B cell (primary cell): ENCODE measurements at regions not wholly inside any gene's neighbourhood (a gene's known extent, or its start where the extent isn't known, plus 50 kb on each side); places are given as distances from the start of the nearest gene placed in this dataset.

Source experiments
- ATAC-seq: fragments of 200-7000 bp; cut with Tn5 transposase; one replicate; pipeline ENCODE4 v1.10.0; 2021; ENCODE audit warnings: low read depth, mild to moderate bottlenecking, moderate number of reproducible peaks, moderate library complexity
- CTCF ChIA-PET: fragments of 350-600 bp; sonication (Branson Sonifier 250); formaldehyde crosslinking; loops from one replicate; lab custom pipeline; 2021; ENCODE audit warnings: antibody characterized with exemption, inconsistent platforms; lab: Charles Lee
- POLR2A ChIA-PET: fragments of 350-600 bp; sonication (Branson Sonifier 250); formaldehyde crosslinking; loops from one replicate; lab custom pipeline; 2021; ENCODE audit warnings: antibody characterized with exemption; lab: Charles Lee
- DNase-seq: peaks from one replicate; pipeline ENCODE4 v3.0.0; 2013
- H2AFZ ChIP-seq: 2 replicates; pipeline ENCODE4 v1.6.1; 2012; ENCODE audit warnings: mild to moderate bottlenecking, low read depth, low read length; ENCODE audit not compliant: insufficient read depth, poor library complexity, severe bottlenecking
- H3K27ac ChIP-seq, 2 donors: 1 replicate in 1 of 2; 2 replicates in 1 of 2; pipeline ENCODE4 v1.5.1; 2012 to 2013; ENCODE audit warnings: low read length in 2 of 2, mild to moderate bottlenecking in 2 of 2, moderate library complexity in 1 of 2
- H3K27me3 ChIP-seq, 4 experiments: fragments of 200-600 bp in 1 of 4; sonication (generic) in 1 of 4; replicated peaks in 1 of 4; 1 replicate in 2 of 4; 2 replicates in 2 of 4; pipeline versions ENCODE4 v1.6.1 to v1.7.0; 2013 to 2016; ENCODE audit warnings: low read length in 3 of 4, mild to moderate bottlenecking in 2 of 4, mixed read lengths in 1 of 4, moderate library complexity in 1 of 4; ENCODE audit not compliant: insufficient read depth in 4 of 4, control insufficient read depth in 3 of 4; ENCODE audit errors: control extremely low read depth in 1 of 4
- H3K36me3 ChIP-seq, 2 experiments: replicated peaks in 1 of 2; 1 replicate in 1 of 2; 2 replicates in 1 of 2; pipeline versions ENCODE4 v1.6.1 to v1.7.1; 2013; ENCODE audit warnings: low read length in 1 of 2; ENCODE audit not compliant: insufficient read depth in 2 of 2, control insufficient read depth in 1 of 2; ENCODE audit errors: control extremely low read depth in 1 of 2, extremely low read depth in 1 of 2
- H3K4me1 ChIP-seq, 2 donors: fragments of 200-600 bp in 1 of 2; sonication (generic) in 1 of 2; 1 replicate in 1 of 2; 2 replicates in 1 of 2; pipeline versions ENCODE4 v1.5.1 to v1.6.1; 2013 to 2017; ENCODE audit warnings: low read length in 2 of 2; ENCODE audit not compliant: control insufficient read depth in 2 of 2, insufficient read depth in 2 of 2
- H3K4me2 ChIP-seq: replicated peaks from 2 replicates; pipeline ENCODE3; 2012; ENCODE audit warnings: mild to moderate bottlenecking, low read depth, low read length; ENCODE audit not compliant: poor library complexity, severe bottlenecking
- H3K4me3 ChIP-seq, 5 experiments: fragments of 200-600 bp in 1 of 5; sonication (generic) in 1 of 5; 1 replicate in 3 of 5; 2 replicates in 2 of 5; pipeline versions ENCODE4 v1.5.1 to v1.7.0; 2011 to 2016; ENCODE audit warnings: low read length in 4 of 5, mild to moderate bottlenecking in 4 of 5, low read depth in 2 of 5, control low read depth in 1 of 5, moderate library complexity in 1 of 5; ENCODE audit not compliant: insufficient read depth in 1 of 5; ENCODE audit errors: control extremely low read depth in 1 of 5, extremely low read depth in 1 of 5
- H3K79me2 ChIP-seq: fragments of 200-600 bp; sonication (generic); one replicate; pipeline ENCODE4 v1.6.0; 2016; ENCODE audit warnings: low read length; ENCODE audit not compliant: control insufficient read depth, insufficient read depth
- H3K9ac ChIP-seq: fragments of 200-600 bp; sonication (generic); 2 replicates; pipeline ENCODE4 v1.6.1; 2017; ENCODE audit warnings: mild to moderate bottlenecking, low read length, moderate library complexity
- H3K9me3 ChIP-seq, 3 donors: one replicate each; pipeline versions ENCODE4 v1.6.1 to v1.7.1; 2013; ENCODE audit warnings: low read length in 2 of 3; ENCODE audit not compliant: control insufficient read depth in 2 of 3, insufficient read depth in 1 of 3; ENCODE audit errors: control extremely low read depth in 1 of 3
- H4K20me1 ChIP-seq: 2 replicates; pipeline ENCODE4 v1.6.0; 2012; ENCODE audit warnings: mild to moderate bottlenecking, low read length; ENCODE audit not compliant: insufficient read depth, control insufficient read depth, poor library complexity, severe bottlenecking
- H3K27ac Mint-ChIP-seq: one replicate; pipeline ENCODE4 v1.8.0; 2021; ENCODE audit warnings: mixed read lengths
- H3K27me3 Mint-ChIP-seq: one replicate; pipeline ENCODE4 v1.8.0; 2021; ENCODE audit warnings: mixed read lengths
- H3K4me1 Mint-ChIP-seq: one replicate; pipeline ENCODE4 v1.8.0; 2021; ENCODE audit warnings: mixed read lengths
- H3K4me3 Mint-ChIP-seq: one replicate; pipeline ENCODE4 v1.8.0; 2021; ENCODE audit warnings: mixed read lengths
- H3K9me3 Mint-ChIP-seq: one replicate; pipeline ENCODE4 v1.8.0; 2022; ENCODE audit warnings: mixed read lengths; ENCODE audit not compliant: insufficient read depth
- EZH2 ChIP-seq: IDR thresholded peaks from 2 replicates; pipeline ENCODE4 v1.6.1; 2012; ENCODE audit warnings: borderline replicate concordance, low read depth, mild to moderate bottlenecking, moderate library complexity, low read length; ENCODE audit not compliant: insufficient read depth, poor library complexity, severe bottlenecking
- WGBS: methylation state at CpG from one replicate; pipeline ENCODE4 v1.1.5; 2013; ENCODE audit warnings: missing lambda C conversion rate; ENCODE audit not compliant: insufficient coverage; 5-methylcytosine and 5-hydroxymethylcytosine counted together
- intact Hi-C: fragments of 100-400 bp; cut with micrococcal nuclease; formaldehyde crosslinking; loops from one replicate; pipeline ENCODE4 v1.10.0; 2022
- TF ChIP-seq, protein P1 (sequence below): fragments of 200-600 bp; IDR thresholded peaks from one replicate; pipeline ENCODE4 v1.8.0; 2022; ENCODE audit warnings: antibody characterized with exemption, mild to moderate bottlenecking

DNA sequence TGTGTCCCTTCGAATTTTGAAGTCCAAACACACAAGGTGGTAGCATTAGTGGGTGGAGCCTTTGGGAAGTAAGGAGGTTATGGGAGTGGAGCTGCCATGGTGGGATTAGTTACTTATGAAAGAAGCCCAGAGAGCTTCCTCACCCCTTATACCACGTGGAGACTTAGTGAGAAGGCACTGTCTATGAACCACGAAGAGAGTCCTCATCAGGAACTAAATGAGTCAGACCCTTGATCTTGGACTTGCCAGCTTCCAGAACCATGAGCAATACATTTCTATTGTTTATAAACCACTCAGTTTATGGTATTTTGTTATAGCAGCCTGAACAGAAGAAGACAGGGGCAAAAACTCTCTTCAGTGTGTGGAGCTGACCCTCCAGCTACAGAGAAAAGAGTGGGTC, 259.3 kb upstream of the AJAP1 start:
- Mint-ChIP-seq H3K27me3 (no peaks in the 10 kb centered on the region), H3K4me3 (no peak overlapping the region), H3K27ac (no peak overlapping the region), H3K9me3 (peaks cover 4% of the 10 kb centered on the region), H3K4me1 (no peaks in the 10 kb centered on the region)
- no peaks in the 10 kb centered on the region for H3K79me2 ChIP-seq
- H3K9ac ChIP-seq, result no peak overlapping the region
- H2AFZ ChIP-seq, result no peak overlapping the region
- no peak overlapping the region for H3K4me2 ChIP-seq
- no peak overlapping the region for H3K4me3 ChIP-seq
- no peak overlapping the region for H3K27ac ChIP-seq
- TF ChIP-seq EZH2, result no peak
- TF ChIP-seq, protein P1, sequence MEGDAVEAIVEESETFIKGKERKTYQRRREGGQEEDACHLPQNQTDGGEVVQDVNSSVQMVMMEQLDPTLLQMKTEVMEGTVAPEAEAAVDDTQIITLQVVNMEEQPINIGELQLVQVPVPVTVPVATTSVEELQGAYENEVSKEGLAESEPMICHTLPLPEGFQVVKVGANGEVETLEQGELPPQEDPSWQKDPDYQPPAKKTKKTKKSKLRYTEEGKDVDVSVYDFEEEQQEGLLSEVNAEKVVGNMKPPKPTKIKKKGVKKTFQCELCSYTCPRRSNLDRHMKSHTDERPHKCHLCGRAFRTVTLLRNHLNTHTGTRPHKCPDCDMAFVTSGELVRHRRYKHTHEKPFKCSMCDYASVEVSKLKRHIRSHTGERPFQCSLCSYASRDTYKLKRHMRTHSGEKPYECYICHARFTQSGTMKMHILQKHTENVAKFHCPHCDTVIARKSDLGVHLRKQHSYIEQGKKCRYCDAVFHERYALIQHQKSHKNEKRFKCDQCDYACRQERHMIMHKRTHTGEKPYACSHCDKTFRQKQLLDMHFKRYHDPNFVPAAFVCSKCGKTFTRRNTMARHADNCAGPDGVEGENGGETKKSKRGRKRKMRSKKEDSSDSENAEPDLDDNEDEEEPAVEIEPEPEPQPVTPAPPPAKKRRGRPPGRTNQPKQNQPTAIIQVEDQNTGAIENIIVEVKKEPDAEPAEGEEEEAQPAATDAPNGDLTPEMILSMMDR, result no peak
- H3K36me3 ChIP-seq, result no peaks in the 10 kb centered on the region
- ChIA-PET POLR2A (no interaction called here), CTCF (no interaction called here)
- DNase-seq (no peak), ATAC-seq (no peak)
- WGBS, result no CpG with 5 or more reads among the region's 3 CpGs
- H4K20me1 ChIP-seq, result no peaks in the 10 kb centered on the region
- intact Hi-C loops, result no loop called here
- H3K27me3 ChIP-seq, result no peaks in the 10 kb centered on the region
- H3K4me1 ChIP-seq, result no peaks in the 10 kb centered on the region
- H3K9me3 ChIP-seq, result peaks cover 0 to 18% (median 0%) of the 10 kb centered on the region in 3 donors

DNA sequence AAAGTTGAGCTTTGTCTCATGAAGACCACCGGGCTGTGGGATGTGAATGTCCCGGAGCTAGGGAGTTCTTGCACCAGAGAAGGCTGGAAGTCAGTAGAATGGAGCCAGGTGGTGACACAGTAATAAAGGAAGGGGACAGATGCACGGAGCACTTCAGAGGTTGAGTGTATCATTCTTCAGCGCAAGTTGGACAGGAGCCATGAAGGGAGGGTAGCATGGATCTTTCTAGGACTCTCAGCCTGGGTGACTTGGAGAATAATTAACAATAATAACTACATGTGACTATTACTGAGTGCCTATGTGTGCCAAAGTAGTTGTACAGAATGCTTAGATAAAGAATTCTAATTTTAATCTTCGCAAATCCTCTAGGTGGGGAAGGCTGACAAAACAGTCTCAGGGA, 258.7 kb upstream of the AJAP1 start:
- no peak overlapping the region for H3K27ac Mint-ChIP-seq
- no peak for ATAC-seq
- Histone ChIP-seq H3K9me3 (peaks cover 0 to 13% (median 0%) of the 10 kb centered on the region in 3 donors), H3K36me3 (no peaks in the 10 kb centered on the region), H4K20me1 (no peaks in the 10 kb centered on the region), H3K4me3 (no peak overlapping the region), H3K9ac (no peak overlapping the region), H3K4me1 (no peaks in the 10 kb centered on the region), H3K27ac (no peak overlapping the region), H3K79me2 (no peaks in the 10 kb centered on the region), H3K4me2 (no peak overlapping the region), H2AFZ (no peak overlapping the region), H3K27me3 (no peaks in the 10 kb centered on the region)
- no peaks in the 10 kb centered on the region for H3K4me1 Mint-ChIP-seq
- CTCF ChIA-PET, result no interaction called here
- no peak overlapping the region for H3K4me3 Mint-ChIP-seq
- intact Hi-C loops, result no loop called here
- POLR2A ChIA-PET, result no interaction called here
- WGBS, result 98% methylated on average over 3 of the region's 5 CpGs
- H3K9me3 Mint-ChIP-seq, result peaks cover 4% of the 10 kb centered on the region
- TF ChIP-seq EZH2, result no peak
- TF ChIP-seq, protein P1, result no peak
- H3K27me3 Mint-ChIP-seq, result peaks cover 3% of the 10 kb centered on the region
- no peak for DNase-seq
